CD4-positive, CD25-positive, alpha-beta regulatory T cell (primary cell): ENCODE measurements at regions not wholly inside any gene's neighbourhood (a gene's known extent, or its start where the extent isn't known, plus 50 kb on each side); places are given as distances from the start of the nearest gene placed in this dataset.

Experiments used
- ATAC-seq, 2 donors: fragments of 150-1000 bp; cut with Tn5 transposase; one replicate each; pipeline ENCODE4 v1.10.0; 2021; ENCODE audit warnings: low read depth in 2 of 2, moderate number of reproducible peaks in 2 of 2, moderate library complexity in 1 of 2
- DNase-seq, 3 donors: peaks; one replicate each; pipeline versions ENCODE4 v3.0.0 to v3.0.0-alpha.2; 2012 to 2022; ENCODE audit warnings: mixed read lengths in 1 of 3
- H3K27ac ChIP-seq: one replicate; pipeline ENCODE4 v1.7.0; 2013; ENCODE audit warnings: mild to moderate bottlenecking, low read length; ENCODE audit not compliant: insufficient read depth, poor library complexity, severe bottlenecking
- H3K27me3 ChIP-seq: one replicate; pipeline ENCODE4 v1.7.0; 2013; ENCODE audit warnings: low read length; ENCODE audit not compliant: control insufficient read depth, insufficient read depth
- H3K36me3 ChIP-seq: one replicate; pipeline ENCODE4 v1.7.0; 2013; ENCODE audit warnings: mild to moderate bottlenecking, low read length, moderate library complexity; ENCODE audit not compliant: control insufficient read depth, insufficient read depth
- H3K4me1 ChIP-seq: 2 replicates; pipeline ENCODE4 v1.7.0; 2013; ENCODE audit warnings: mild to moderate bottlenecking, low read length; ENCODE audit not compliant: insufficient read depth, control insufficient read depth, poor library complexity, severe bottlenecking
- H3K4me3 ChIP-seq: one replicate; pipeline ENCODE4 v1.7.0; 2013; ENCODE audit warnings: low read depth, mild to moderate bottlenecking, low read length, moderate library complexity
- H3K9me3 ChIP-seq, 2 experiments: 1 replicate in 1 of 2; 2 replicates in 1 of 2; pipeline ENCODE4 v1.7.0; 2013; ENCODE audit warnings: low read length in 2 of 2, mild to moderate bottlenecking in 1 of 2, moderate library complexity in 1 of 2; ENCODE audit not compliant: control insufficient read depth in 2 of 2
- H3K27ac Mint-ChIP-seq, 3 donors: one replicate each; pipeline ENCODE4 v1.8.0; 2020 to 2022; ENCODE audit warnings: mild to moderate bottlenecking in 3 of 3, mixed read lengths in 3 of 3, moderate library complexity in 2 of 3
- H3K27me3 Mint-ChIP-seq: one replicate; pipeline ENCODE4 v1.8.0; 2022; ENCODE audit warnings: mild to moderate bottlenecking, mixed read lengths
- H3K36me3 Mint-ChIP-seq: one replicate; pipeline ENCODE4 v1.8.0; 2020; ENCODE audit warnings: mixed read lengths
- H3K4me1 Mint-ChIP-seq, 4 donors: one replicate each; pipeline ENCODE4 v1.8.0; 2020 to 2022; ENCODE audit warnings: mixed read lengths in 4 of 4, mild to moderate bottlenecking in 1 of 4
- H3K4me3 Mint-ChIP-seq, 4 donors: one replicate each; pipeline ENCODE4 v1.8.0; 2020 to 2022; ENCODE audit warnings: mild to moderate bottlenecking in 4 of 4, mixed read lengths in 4 of 4, moderate library complexity in 3 of 4
- H3K9me3 Mint-ChIP-seq, 7 donors: one replicate each; pipeline ENCODE4 v1.8.0; 2020 to 2022; ENCODE audit warnings: mixed read lengths in 7 of 7, mild to moderate bottlenecking in 3 of 7, moderate library complexity in 2 of 7

DNA sequence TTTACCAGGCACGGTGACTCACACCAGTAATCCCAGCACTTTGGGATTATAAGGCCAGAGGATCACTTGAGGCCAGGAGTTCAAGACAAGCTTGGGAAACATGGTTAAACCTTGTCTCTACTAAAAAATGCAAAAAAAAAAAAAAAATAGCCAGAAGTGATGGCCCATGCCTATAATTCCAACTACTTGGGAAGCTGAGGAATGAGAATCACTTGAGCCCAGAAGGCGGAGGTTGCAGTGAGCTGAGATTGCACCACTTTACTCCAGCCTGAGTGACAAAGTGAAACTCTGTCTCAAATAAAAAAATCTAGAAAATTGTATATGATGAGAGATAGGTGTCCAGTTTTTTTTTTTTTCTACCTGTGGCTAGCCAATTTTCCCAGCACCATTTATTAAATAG lies 578.2 kb downstream of the ANKRD7 start:
- Mint-ChIP-seq H3K4me3 (no peak overlapping the region), H3K36me3 (peaks cover 3% of the 10 kb centered on the region), H3K9me3 (peaks cover 7 to 40% (median 14%) of the 10 kb centered on the region in 7 donors), H3K27ac (no peak overlapping the region), H3K27me3 (no peaks in the 10 kb centered on the region), H3K4me1 (no peaks in the 10 kb centered on the region)
- H3K27me3 ChIP-seq: no peaks in the 10 kb centered on the region
- no peak overlapping the region for H3K27ac ChIP-seq
- H3K9me3 ChIP-seq: no peaks in the 10 kb centered on the region
- no peaks in the 10 kb centered on the region for H3K36me3 ChIP-seq
- H3K4me3 ChIP-seq: no peak overlapping the region
- H3K4me1 ChIP-seq: no peaks in the 10 kb centered on the region
- DNase-seq (no peak), ATAC-seq (no peak)

DNA sequence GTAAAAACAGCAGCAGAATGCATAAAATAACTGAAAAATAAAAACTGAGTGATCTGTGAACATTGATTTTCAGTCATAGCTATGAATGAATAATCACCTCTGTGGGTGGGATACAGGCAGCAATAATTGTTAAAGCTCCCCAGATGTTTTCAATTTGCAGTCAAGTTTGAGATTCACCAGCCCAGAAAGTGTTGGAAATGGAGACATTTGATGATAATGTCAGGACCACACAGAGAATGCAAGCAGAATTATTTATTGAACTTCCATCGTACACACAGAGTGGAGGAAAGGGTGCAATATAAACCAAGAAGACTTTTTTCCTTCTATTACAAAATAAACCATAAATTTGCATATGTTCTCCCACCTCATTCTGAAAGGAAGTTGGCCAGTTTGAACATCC lies 601.7 kb downstream of the ANKRD7 start:
- no peaks in the 10 kb centered on the region for H3K4me1 Mint-ChIP-seq
- no peak overlapping the region for H3K4me3 Mint-ChIP-seq
- no peak overlapping the region for H3K27ac Mint-ChIP-seq
- H3K27me3 Mint-ChIP-seq: no peaks in the 10 kb centered on the region
- peaks cover 0 to 14% (median 4%) of the 10 kb centered on the region in 7 donors for H3K9me3 Mint-ChIP-seq
- Histone ChIP-seq H3K27me3 (no peaks in the 10 kb centered on the region), H3K4me3 (no peak overlapping the region), H3K27ac (no peak overlapping the region), H3K4me1 (no peaks in the 10 kb centered on the region), H3K9me3 (peaks cover 0 to 3% of the 10 kb centered on the region in 2 experiments), H3K36me3 (no peaks in the 10 kb centered on the region)
- no peak for DNase-seq
- no peak for ATAC-seq
- no peaks in the 10 kb centered on the region for H3K36me3 Mint-ChIP-seq

DNA sequence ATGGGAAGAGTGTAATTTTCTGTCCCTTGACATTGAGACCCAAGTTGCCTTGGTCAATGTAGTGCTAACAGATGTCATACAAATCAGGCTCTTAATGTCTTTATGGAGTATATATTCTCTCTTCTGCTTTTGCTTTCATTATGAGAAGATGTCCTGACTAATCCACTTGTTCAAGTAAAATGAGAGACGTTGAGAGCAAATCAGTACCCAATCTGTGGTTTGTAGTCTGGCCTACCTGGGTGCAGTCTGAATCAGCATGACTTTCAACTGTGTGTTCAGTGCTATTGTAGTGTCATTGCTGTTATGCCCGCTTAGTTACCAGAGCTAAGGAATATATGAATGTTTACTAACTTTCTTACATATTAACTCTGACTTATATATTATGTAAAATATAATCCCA lies 612.4 kb downstream of the ANKRD7 start:
- peaks cover 0 to 11% (median 3%) of the 10 kb centered on the region in 7 donors for H3K9me3 Mint-ChIP-seq
- H3K4me1 Mint-ChIP-seq: no peaks in the 10 kb centered on the region
- Histone ChIP-seq H3K9me3 (peaks cover 0 to 7% of the 10 kb centered on the region in 2 experiments), H3K36me3 (no peaks in the 10 kb centered on the region), H3K4me1 (no peaks in the 10 kb centered on the region), H3K4me3 (no peak overlapping the region), H3K27ac (no peak overlapping the region), H3K27me3 (no peaks in the 10 kb centered on the region)
- ATAC-seq (no peak), DNase-seq (no peak)
- no peaks in the 10 kb centered on the region for H3K36me3 Mint-ChIP-seq
- no peaks in the 10 kb centered on the region for H3K27me3 Mint-ChIP-seq
- no peak overlapping the region for H3K4me3 Mint-ChIP-seq
- no peak overlapping the region for H3K27ac Mint-ChIP-seq

- no peak for ATAC-seq
- no peak overlapping the region for H3K4me3 ChIP-seq
- Mint-ChIP-seq H3K4me1 (no peaks in the 10 kb centered on the region), H3K27ac (no peak overlapping the region), H3K36me3 (no peaks in the 10 kb centered on the region), H3K27me3 (no peaks in the 10 kb centered on the region), H3K9me3 (peaks cover 0 to 11% (median 5%) of the 10 kb centered on the region in 7 donors), H3K4me3 (no peak overlapping the region)
- DNase-seq: no peak
- no peaks in the 10 kb centered on the region for H3K27me3 ChIP-seq
- H3K9me3 ChIP-seq: peaks cover 0 to 3% of the 10 kb centered on the region in 2 experiments
- H3K4me1 ChIP-seq: no peaks in the 10 kb centered on the region
- H3K27ac ChIP-seq: no peak overlapping the region
- H3K36me3 ChIP-seq: no peaks in the 10 kb centered on the region
Measured at GRCh38 chr7:118839515-118839914, 615.0 kb downstream of the ANKRD7 start.

DNA sequence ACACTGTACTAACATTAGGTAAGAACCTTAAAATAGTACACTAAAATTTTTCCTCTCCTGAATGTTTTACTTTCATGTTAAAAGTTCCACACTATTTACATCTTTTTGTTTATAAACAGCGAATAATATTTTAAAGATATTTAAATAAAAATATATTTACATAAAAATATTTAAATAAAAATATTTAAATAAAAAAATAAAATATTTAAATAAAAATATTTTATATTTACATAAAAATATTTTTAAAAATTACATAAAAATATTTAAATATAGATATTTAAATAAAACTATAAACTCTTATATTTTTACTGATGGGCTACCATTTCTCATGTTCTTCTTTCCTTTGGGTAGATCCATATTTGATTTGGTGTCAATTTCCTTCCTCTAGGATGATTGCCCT lies 619.0 kb downstream of the ANKRD7 start:
- Histone ChIP-seq H3K27me3 (no peaks in the 10 kb centered on the region), H3K9me3 (peaks cover 3 to 11% of the 10 kb centered on the region in 2 experiments), H3K4me3 (no peak overlapping the region), H3K27ac (no peak overlapping the region), H3K4me1 (no peaks in the 10 kb centered on the region), H3K36me3 (no peaks in the 10 kb centered on the region)
- H3K36me3 Mint-ChIP-seq: no peaks in the 10 kb centered on the region
- peaks cover 0 to 10% (median 9%) of the 10 kb centered on the region in 7 donors for H3K9me3 Mint-ChIP-seq
- DNase-seq: no peak
- H3K27me3 Mint-ChIP-seq: no peaks in the 10 kb centered on the region
- H3K27ac Mint-ChIP-seq: no peak overlapping the region
- ATAC-seq: no peak
- H3K4me3 Mint-ChIP-seq: no peak overlapping the region
- H3K4me1 Mint-ChIP-seq: no peaks in the 10 kb centered on the region

DNA sequence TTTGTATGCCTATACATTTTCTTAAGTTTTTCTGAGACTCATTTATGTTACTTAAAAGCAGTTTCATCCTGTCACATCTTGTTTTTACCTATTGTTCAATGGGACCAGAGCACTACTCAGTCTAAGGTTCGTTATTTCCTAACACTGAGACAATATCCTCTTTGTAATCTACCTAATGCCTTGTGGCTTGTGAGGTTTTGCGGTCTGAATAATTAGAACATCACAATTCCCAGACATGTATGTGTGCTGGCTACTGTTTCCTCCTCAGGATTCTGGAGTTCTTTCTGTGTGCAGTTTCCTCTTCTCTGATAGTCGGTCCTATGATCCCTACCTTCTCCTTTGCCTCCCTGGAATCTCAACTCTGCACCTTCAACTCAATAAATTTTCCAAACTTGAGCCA lies 620.2 kb downstream of the ANKRD7 start:
- Mint-ChIP-seq H3K27ac (no peak overlapping the region), H3K4me3 (no peak overlapping the region), H3K36me3 (no peaks in the 10 kb centered on the region), H3K9me3 (peaks cover 0 to 15% (median 5%) of the 10 kb centered on the region in 7 donors), H3K4me1 (no peaks in the 10 kb centered on the region), H3K27me3 (no peaks in the 10 kb centered on the region)
- no peak for ATAC-seq
- H3K4me3 ChIP-seq: no peak overlapping the region
- no peaks in the 10 kb centered on the region for H3K36me3 ChIP-seq
- H3K4me1 ChIP-seq: no peaks in the 10 kb centered on the region
- H3K9me3 ChIP-seq: peaks cover 1 to 11% of the 10 kb centered on the region in 2 experiments
- no peak overlapping the region for H3K27ac ChIP-seq
- H3K27me3 ChIP-seq: no peaks in the 10 kb centered on the region
- DNase-seq: no peak

DNA sequence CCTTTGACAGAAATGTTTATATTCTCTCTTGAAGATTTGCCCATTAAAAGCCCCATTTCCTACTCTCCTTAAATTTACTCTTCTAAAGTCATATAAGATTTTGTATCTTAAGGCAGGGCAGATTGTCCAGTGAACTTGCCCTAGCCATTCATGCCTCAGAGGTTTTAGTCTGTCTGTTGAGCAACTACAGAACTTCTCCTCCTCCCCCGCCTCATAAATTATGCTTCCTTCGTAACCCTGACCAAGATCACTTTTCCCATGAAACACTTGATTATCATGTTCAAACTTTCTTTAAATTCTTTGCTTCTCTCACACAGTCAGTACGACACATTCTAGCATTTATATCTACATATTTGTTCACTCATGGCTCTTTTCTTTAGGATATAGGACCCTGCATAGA lies 621.3 kb downstream of the ANKRD7 start:
- Histone ChIP-seq H3K4me3 (no peak overlapping the region), H3K27ac (no peak overlapping the region), H3K4me1 (no peaks in the 10 kb centered on the region), H3K36me3 (no peaks in the 10 kb centered on the region), H3K9me3 (peaks cover 1 to 16% of the 10 kb centered on the region in 2 experiments), H3K27me3 (no peaks in the 10 kb centered on the region)
- Mint-ChIP-seq H3K27ac (no peak overlapping the region), H3K36me3 (no peaks in the 10 kb centered on the region), H3K9me3 (peaks cover 0 to 18% (median 3%) of the 10 kb centered on the region in 7 donors), H3K27me3 (no peaks in the 10 kb centered on the region), H3K4me1 (no peaks in the 10 kb centered on the region), H3K4me3 (no peak overlapping the region)
- ATAC-seq (no peak), DNase-seq (no peak)

GRCh38 chr7:118846977-118847376 lies 622.5 kb downstream of the ANKRD7 start:
- ATAC-seq (no peak), DNase-seq (no peak)
- no peak overlapping the region for H3K4me3 Mint-ChIP-seq
- H3K4me1 ChIP-seq: no peaks in the 10 kb centered on the region
- H3K9me3 ChIP-seq: peaks cover 1 to 17% of the 10 kb centered on the region in 2 experiments
- H3K27me3 ChIP-seq: no peaks in the 10 kb centered on the region
- no peaks in the 10 kb centered on the region for H3K27me3 Mint-ChIP-seq
- no peaks in the 10 kb centered on the region for H3K4me1 Mint-ChIP-seq
- peaks cover 0 to 23% (median 6%) of the 10 kb centered on the region in 7 donors for H3K9me3 Mint-ChIP-seq
- no peaks in the 10 kb centered on the region for H3K36me3 Mint-ChIP-seq
- H3K36me3 ChIP-seq: no peaks in the 10 kb centered on the region
- H3K4me3 ChIP-seq: no peak overlapping the region
- no peak overlapping the region for H3K27ac ChIP-seq
- no peak overlapping the region for H3K27ac Mint-ChIP-seq
